PC-9 (cell line): ENCODE measurements at regions not wholly inside any gene's neighbourhood (a gene's known extent, or its start where the extent isn't known, plus 50 kb on each side); places are given as distances from the start of the nearest gene placed in this dataset.
"Not testable (repeated sequence)": the region's sequence is repeated elsewhere in the genome, so short reads cannot be mapped to it uniquely, and the experiment has no call there.

Experiments used
- BruUV-seq: library from RNA; stranded (reverse); fragments of 400-500 nt; replicated peaks from 2 replicates; lab custom pipeline; 2021; lab: Mats Ljungman, UMichigan
- CTCF ChIA-PET: fragments of 300-600 bp; sonication (Branson Sonifier 250); formaldehyde crosslinking; loops from one replicate; lab custom pipeline; 2022; ENCODE audit warnings: antibody characterized with exemption; lab: Charles Lee
- POLR2A ChIA-PET: fragments of 300-600 bp; sonication (Branson Sonifier 250); formaldehyde crosslinking; loops from one replicate; lab custom pipeline; 2022; ENCODE audit warnings: antibody characterized with exemption; ENCODE audit not compliant: unreplicated experiment; lab: Charles Lee
- DNase-seq, 2 experiments: peaks; one replicate each; pipeline versions ENCODE4 v3.0.0 to v3.0.0-alpha.2; 2015 to 2022; ENCODE audit warnings: mixed read lengths in 1 of 2
- H2AFZ ChIP-seq: fragments of 200-600 bp; sonication (generic); 2 replicates; pipeline ENCODE4 v1.8.1; 2017; ENCODE audit warnings: antibody characterized with exemption
- H3F3A ChIP-seq: fragments of 200-600 bp; sonication (generic); 2 replicates; pipeline ENCODE4 v1.8.1; 2017; ENCODE audit warnings: antibody characterized with exemption, mild to moderate bottlenecking, low read depth; ENCODE audit not compliant: insufficient read depth
- H3K27ac ChIP-seq: fragments of 200-600 bp; sonication (generic); 2 replicates; pipeline ENCODE4 v1.6.1; 2016; ENCODE audit warnings: mixed run types
- H3K27me3 ChIP-seq: fragments of 200-600 bp; sonication (generic); 2 replicates; pipeline ENCODE4 v1.6.1; 2016; ENCODE audit warnings: low read depth, mixed run types; ENCODE audit not compliant: insufficient read depth
- H3K36me3 ChIP-seq: fragments of 200-600 bp; sonication (generic); 2 replicates; pipeline ENCODE4 v1.6.1; 2016; ENCODE audit warnings: low read depth, mixed run types
- H3K4me1 ChIP-seq: fragments of 200-600 bp; sonication (generic); replicated peaks from 2 replicates; pipeline ENCODE4 v1.6.1; 2016; ENCODE audit warnings: mixed run types; ENCODE audit not compliant: insufficient read depth
- H3K4me2 ChIP-seq: fragments of 200-600 bp; sonication (generic); 2 replicates; pipeline ENCODE4 v1.6.1; 2017; ENCODE audit warnings: mixed run types
- H3K4me3 ChIP-seq: fragments of 200-600 bp; sonication (generic); 2 replicates; pipeline ENCODE4 v1.6.1; 2016; ENCODE audit warnings: mixed run types
- H3K79me2 ChIP-seq: fragments of 200-600 bp; sonication (generic); 2 replicates; pipeline ENCODE4 v1.6.1; 2017; ENCODE audit warnings: low read depth, mixed run types
- H3K9me2 ChIP-seq: fragments of 200-600 bp; sonication (generic); 2 replicates; pipeline ENCODE4 v1.8.1; 2017; ENCODE audit warnings: mild to moderate bottlenecking; ENCODE audit not compliant: insufficient read depth
- H3K9me3 ChIP-seq: fragments of 200-600 bp; sonication (generic); 2 replicates; pipeline ENCODE4 v1.8.1; 2016; ENCODE audit warnings: low read depth; ENCODE audit not compliant: insufficient read depth
- H4K20me1 ChIP-seq: fragments of 200-600 bp; sonication (generic); 2 replicates; pipeline ENCODE4 v1.8.1; 2017; ENCODE audit not compliant: insufficient read depth
- CTCF ChIP-seq: fragments of 200-600 bp; sonication (generic); conservative IDR thresholded peaks from 2 replicates; pipeline ENCODE4 v1.6.1; 2017; ENCODE audit warnings: mixed run types, antibody characterized with exemption, mild to moderate bottlenecking, moderate library complexity
- EZH2 ChIP-seq: fragments of 200-600 bp; sonication (generic); IDR thresholded peaks from 2 replicates; pipeline ENCODE4 v1.8.0; 2017; ENCODE audit warnings: antibody characterized with exemption, low read depth
- intact Hi-C: fragments of 100-400 bp; cut with micrococcal nuclease; formaldehyde crosslinking; loops from one replicate; pipeline ENCODE4 v1.10.0; 2022; ENCODE audit not compliant: unreplicated experiment

- no peaks in the 10 kb centered on the region for H3K9me2 ChIP-seq
- no peak overlapping the region for H3K4me2 ChIP-seq
- H4K20me1 ChIP-seq, result no peaks in the 10 kb centered on the region
- H3K4me1 ChIP-seq, result no peaks in the 10 kb centered on the region
- DNase-seq, result no peak
- no peak for TF ChIP-seq CTCF
- TF ChIP-seq EZH2, result no peak
- H3K27ac ChIP-seq, result no peak overlapping the region
- no TSS peak for BruUV-seq
- intact Hi-C loops, result no loop called here
- no peak overlapping the region for H3K4me3 ChIP-seq
- no peaks in the 10 kb centered on the region for H3K79me2 ChIP-seq
- H3K9me3 ChIP-seq, result no peaks in the 10 kb centered on the region
- H3F3A ChIP-seq, result no peaks in the 10 kb centered on the region
- ChIA-PET CTCF (no interaction called here), POLR2A (interaction anchor here (0.6 kb wide), 1 partner anchor 176 kb away, joined by 5 read pairs; no protein-coding TSS in a partner anchor)
- no peaks in the 10 kb centered on the region for H3K36me3 ChIP-seq
- no peaks in the 10 kb centered on the region for H3K27me3 ChIP-seq
- no peak overlapping the region for H2AFZ ChIP-seq
Measured at GRCh38 chr2:190591437-190591836, 56.9 kb upstream of the NEMP2 start.

GRCh38 chr2:190592831-190593230, 56.1 kb upstream of the NAB1 start:
- no peak overlapping the region for H3K27ac ChIP-seq
- no peaks in the 10 kb centered on the region for H3F3A ChIP-seq
- H3K4me1 ChIP-seq, result no peaks in the 10 kb centered on the region
- POLR2A ChIA-PET, result no interaction called here
- no peaks in the 10 kb centered on the region for H3K9me3 ChIP-seq
- CTCF ChIA-PET, result no interaction called here
- no peak overlapping the region for H2AFZ ChIP-seq
- no peak for TF ChIP-seq EZH2
- no peak for TF ChIP-seq CTCF
- no peak overlapping the region for H3K4me2 ChIP-seq
- no peak overlapping the region for H3K4me3 ChIP-seq
- no TSS peak for BruUV-seq
- intact Hi-C loops, result no loop called here
- H3K36me3 ChIP-seq, result no peaks in the 10 kb centered on the region
- no peaks in the 10 kb centered on the region for H3K27me3 ChIP-seq
- H4K20me1 ChIP-seq, result no peaks in the 10 kb centered on the region
- DNase-seq, result no peak
- H3K79me2 ChIP-seq, result no peaks in the 10 kb centered on the region
- H3K9me2 ChIP-seq, result no peaks in the 10 kb centered on the region

- H3K36me3 ChIP-seq, BruUV-seq, DNase-seq, H3F3A ChIP-seq, H3K79me2 ChIP-seq, H3K27me3 ChIP-seq, H3K9me2 ChIP-seq, POLR2A ChIA-PET, H3K4me3 ChIP-seq, intact Hi-C loops, H4K20me1 ChIP-seq, H2AFZ ChIP-seq, H3K27ac ChIP-seq, CTCF ChIA-PET, H3K4me1 ChIP-seq, H3K9me3 ChIP-seq, H3K4me2 ChIP-seq: not testable (repeated sequence)
Measured at GRCh38 chr2:190595879-190596278, 53.0 kb upstream of the NAB1 start.

GRCh38 chr2:190596993-190597392, 51.9 kb upstream of the NAB1 start:
- Histone ChIP-seq H3K27ac (no peak overlapping the region), H3K9me2 (no peaks in the 10 kb centered on the region), H3K9me3 (no peaks in the 10 kb centered on the region), H3K36me3 (no peaks in the 10 kb centered on the region), H4K20me1 (no peaks in the 10 kb centered on the region), H3K79me2 (no peaks in the 10 kb centered on the region), H3K27me3 (no peaks in the 10 kb centered on the region), H3K4me3 (no peak overlapping the region), H3K4me2 (no peak overlapping the region), H3F3A (no peaks in the 10 kb centered on the region), H3K4me1 (no peaks in the 10 kb centered on the region), H2AFZ (no peak overlapping the region)
- POLR2A ChIA-PET, result no interaction called here
- intact Hi-C loops, result no loop called here
- DNase-seq, result no peak
- BruUV-seq, result no TSS peak
- TF ChIP-seq EZH2 (no peak), CTCF (no peak)
- CTCF ChIA-PET, result no interaction called here
